ENCODE measurements at regions not wholly inside any gene's neighbourhood (a gene's known extent, or its start where the extent isn't known, plus 50 kb on each side); places are given as distances from the start of the nearest gene placed in this dataset.

- no peak for TF ChIP-seq CTCF (IDR thresholded peaks at IDR 0.05 in 4 of 5, conservative IDR thresholded peaks at IDR 0.05 in 1 of 5)
- TF ChIP-seq POLR2A (IDR thresholded peaks at IDR 0.05), result no peak
Observed at GRCh38 chr1:195704028-195704427, 904.2 kb downstream of the KCNT2 start.
